Stomach (tissue), 4 donors: ENCODE measurements at regions not wholly inside any gene's neighbourhood (a gene's known extent, or its start where the extent isn't known, plus 50 kb on each side); places are given as distances from the start of the nearest gene placed in this dataset.

Experiments
- POLR2AphosphoS5 ChIP-seq, 3 donors: sonication (generic); formaldehyde crosslinking; IDR thresholded peaks; one replicate each; pipeline ENCODE4 v1.6.1; 2016; ENCODE audit warnings: antibody characterized with exemption in 3 of 3
- TF ChIP-seq, protein P1 (sequence below), 7 experiments: fragments of 450-650 bp in 4 of 7; fragments of 200-600 bp in 3 of 7; sonication (generic) in 3 of 7; IDR thresholded peaks; one replicate each; pipeline ENCODE4 v1.5.1; 2016 to 2019; ENCODE audit warnings: antibody characterized with exemption in 7 of 7, control low read depth in 2 of 7, mild to moderate bottlenecking in 1 of 7

DNA sequence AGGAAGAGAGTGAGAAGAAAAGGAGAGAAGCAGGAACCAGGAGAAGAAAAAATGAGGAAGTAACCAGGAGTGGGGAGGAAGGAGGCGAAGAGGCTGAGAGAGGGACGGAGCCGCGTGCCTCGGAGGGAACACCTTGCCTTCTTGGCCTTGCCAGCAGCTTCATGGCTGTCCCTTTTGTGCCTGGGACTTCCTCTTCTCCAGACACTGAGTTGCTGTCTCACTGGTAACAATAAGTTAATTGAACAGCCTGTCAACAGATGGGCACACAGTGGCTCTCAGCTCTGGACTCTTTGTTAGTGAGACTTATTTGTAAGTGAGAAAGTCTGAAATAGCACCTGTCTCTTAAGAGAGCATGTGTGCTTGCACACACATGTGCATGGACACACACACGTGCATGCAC is 83.2 kb downstream of the GATA3 start:
- TF ChIP-seq, protein P1, sequence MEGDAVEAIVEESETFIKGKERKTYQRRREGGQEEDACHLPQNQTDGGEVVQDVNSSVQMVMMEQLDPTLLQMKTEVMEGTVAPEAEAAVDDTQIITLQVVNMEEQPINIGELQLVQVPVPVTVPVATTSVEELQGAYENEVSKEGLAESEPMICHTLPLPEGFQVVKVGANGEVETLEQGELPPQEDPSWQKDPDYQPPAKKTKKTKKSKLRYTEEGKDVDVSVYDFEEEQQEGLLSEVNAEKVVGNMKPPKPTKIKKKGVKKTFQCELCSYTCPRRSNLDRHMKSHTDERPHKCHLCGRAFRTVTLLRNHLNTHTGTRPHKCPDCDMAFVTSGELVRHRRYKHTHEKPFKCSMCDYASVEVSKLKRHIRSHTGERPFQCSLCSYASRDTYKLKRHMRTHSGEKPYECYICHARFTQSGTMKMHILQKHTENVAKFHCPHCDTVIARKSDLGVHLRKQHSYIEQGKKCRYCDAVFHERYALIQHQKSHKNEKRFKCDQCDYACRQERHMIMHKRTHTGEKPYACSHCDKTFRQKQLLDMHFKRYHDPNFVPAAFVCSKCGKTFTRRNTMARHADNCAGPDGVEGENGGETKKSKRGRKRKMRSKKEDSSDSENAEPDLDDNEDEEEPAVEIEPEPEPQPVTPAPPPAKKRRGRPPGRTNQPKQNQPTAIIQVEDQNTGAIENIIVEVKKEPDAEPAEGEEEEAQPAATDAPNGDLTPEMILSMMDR (IDR thresholded peaks at IDR 0.05) = no peak
- no peak for TF ChIP-seq POLR2AphosphoS5 (IDR thresholded peaks at IDR 0.05)
